ENCODE measurements at regions not wholly inside any gene's neighbourhood (a gene's known extent, or its start where the extent isn't known, plus 50 kb on each side); places are given as distances from the start of the nearest gene placed in this dataset.
"Not testable (repeated sequence)": the region's sequence is repeated elsewhere in the genome, so short reads cannot be mapped to it uniquely, and the experiment has no call there.

DNA sequence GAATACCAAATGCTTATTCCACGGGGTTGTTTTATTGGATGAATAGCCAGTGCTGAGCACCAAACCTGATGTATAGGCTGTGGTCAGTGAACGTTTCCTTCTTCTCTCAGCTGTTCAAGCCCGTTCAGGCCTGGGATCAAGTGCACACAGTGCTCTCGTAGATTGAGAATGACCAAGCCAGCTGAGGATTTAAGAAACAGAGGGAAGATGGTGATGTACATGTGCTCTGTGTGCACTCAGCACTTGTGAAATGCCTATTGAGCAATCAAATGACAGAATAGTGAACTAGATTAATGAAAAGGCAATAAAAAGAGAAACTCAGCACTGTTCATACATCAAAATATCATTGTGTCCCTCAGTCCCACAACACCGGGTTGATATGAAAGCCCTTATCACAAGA is 302.5 kb downstream of the BMPER start:
- DNase-seq, result no peak

DNA sequence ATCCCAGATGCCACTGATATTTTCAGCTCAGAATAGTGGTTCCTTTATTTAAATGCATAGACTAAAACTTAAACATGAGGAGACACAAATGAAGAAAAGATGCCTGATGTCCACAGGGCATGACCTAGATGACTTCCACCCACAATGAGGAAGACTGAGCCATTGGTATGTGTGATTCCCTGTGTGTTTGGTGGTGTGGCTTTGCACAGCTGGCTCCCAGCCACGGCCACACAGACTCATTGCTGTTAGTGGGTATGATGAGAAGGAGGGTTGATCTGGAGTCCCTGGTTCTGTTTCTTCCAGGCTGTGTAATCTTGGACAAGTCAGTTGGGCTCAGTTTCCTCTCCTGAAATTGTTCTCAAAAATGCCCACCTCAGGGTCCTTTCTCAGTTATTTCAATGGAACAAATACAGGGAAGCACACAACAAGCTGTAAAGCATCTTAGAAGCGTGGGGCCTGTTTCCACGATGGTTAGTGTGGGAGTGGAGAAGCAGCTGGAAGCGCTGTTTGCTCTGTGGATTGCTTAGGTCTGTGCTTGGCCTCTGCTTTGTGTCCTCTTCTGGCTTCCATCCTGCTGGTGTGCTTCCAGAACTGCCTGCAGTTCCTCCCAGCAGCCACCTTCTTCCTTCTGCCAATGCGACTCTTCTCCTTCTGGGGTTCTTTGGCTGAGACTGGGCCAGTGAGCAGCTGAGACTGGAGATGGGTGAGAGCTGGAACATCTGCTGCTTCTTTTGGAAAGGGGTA is 303.7 kb downstream of the BMPER start:
- no peak for DNase-seq

DNA sequence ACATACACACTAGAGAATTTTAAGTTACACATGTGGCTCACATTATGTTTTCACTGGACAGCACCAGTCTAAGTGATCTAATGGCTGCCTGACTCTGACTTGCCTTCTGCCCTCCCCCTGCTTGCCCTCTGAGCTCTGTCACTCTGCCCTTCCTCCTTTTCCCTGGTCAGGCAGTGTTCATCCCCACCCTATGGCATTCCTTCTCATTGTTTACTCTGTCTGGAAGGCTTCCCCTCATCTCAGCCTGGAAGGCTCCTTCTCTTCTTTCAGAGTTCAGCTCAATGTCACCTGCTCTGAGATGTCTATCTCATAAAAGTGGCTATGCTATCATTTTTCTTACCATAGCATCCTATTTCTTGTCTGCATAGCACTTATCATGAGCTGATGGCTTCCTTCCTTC is 305.7 kb downstream of the BMPER start:
- no peak for DNase-seq

DNA sequence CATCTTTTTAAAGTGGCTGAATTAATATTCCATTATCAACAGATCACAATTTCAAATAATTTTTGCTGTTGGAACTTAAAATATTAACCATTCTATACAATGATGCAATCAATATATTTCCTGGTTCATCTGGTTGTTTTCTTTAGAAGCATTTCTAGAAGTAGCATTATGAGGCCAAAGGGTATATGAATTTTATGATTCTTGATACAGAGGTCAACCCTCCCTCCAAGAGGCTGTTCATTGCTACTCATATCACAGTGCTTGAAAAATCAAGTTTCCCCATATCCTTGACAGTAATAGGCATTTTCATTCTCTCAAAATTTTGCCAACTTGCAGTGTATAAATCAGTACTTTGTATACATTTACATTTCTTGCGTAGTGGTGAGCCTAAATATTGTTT is 312.6 kb downstream of the BMPER start:
- no peak for DNase-seq

DNA sequence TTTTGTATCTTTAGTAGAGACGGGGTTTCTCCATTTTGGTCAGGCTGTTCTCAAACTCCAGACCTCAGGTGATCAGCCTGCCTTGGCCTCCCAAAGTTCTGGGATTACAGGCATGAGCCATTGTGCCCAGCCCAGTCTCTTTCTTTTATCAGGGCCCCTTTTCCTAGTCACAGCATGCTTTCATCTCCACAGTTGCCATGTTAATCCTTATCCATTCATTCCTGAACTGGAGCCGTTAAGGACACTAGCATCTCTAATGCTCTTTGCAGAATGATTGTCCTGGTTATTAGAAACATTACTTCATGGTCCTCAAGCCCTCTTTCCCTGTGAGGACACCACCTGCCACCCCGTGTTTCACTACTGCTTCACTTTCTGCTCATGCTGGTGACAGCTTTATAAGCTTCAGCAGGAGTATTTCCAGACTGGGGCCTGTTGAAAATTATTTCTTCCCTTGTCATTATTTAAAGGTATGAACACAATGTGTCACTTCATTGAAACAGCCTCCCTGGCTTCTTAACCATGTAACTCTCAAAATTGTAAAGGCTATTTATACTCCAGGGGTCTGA is 313.9 kb downstream of the BMPER start:
- no peak for DNase-seq

DNA sequence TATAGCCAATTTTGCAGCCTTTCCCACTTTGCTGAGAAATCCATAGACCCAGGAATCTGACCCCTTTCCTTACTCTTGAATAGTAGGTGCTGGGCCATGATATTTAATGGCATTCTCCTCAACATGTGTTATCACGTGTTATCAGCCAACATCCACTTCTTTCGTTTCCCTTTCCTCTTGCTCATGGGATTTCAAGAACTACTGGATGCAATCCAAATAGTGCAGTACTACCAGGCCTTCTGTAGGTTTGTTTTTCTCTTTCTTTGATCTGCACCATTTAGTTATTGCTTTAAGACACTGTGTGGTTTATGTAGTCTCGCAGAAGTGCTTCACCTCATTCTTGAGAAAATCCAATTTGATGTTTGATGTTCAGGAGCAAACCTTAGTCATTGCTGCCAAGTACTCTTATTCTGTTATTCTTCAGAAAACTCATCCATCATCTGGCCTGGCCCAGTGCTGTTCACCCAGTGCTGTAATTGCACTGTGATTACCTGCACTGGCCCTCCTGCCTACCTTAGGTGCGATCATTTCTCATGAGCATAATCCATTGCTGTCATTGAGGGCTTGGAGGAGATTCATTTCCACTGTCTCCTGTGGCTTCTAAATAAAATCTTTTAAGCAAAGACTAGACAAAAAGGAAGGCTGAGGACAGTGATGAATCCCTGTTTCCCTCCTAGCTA is 315.3 kb downstream of the BMPER start:
- no peak for DNase-seq

DNA sequence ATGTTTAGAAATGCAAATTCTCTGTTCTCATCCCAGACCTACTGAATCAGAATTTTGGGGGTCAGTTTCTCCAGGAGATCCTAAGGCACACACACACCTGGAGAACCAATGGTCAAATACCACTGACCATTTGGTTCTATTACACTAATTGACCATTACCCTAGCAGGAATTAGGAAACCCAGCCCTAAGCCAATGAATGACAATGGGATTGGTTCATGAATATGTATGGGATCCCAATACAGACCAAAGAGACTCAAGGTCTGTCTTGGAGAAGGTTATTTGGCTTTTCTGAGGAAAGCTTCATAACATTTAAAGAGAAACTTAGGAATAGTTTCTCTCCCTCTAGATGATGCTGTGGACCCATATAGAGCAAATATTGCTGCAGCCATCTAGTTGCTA is 317.0 kb downstream of the BMPER start:
- no peak for DNase-seq

DNA sequence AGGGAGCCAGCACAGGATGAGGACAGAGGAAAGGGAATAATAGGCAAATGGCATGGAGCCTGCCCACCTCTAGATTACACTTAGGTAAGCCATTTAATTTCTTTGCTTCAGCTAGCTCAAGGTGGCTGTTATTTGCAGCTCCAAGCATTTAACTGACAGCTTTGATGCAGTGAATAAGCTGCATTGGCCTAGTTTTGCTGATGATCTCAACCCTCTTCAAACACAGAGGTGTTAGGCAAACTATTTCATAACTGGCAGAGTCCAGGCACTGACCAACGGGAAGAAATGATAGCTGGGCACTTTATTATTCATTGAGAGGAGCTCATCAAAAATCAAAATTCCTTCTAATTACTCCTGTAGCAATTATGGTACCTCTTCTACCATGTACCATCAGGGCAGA is 317.4 kb downstream of the BMPER start:
- no peak for DNase-seq

DNA sequence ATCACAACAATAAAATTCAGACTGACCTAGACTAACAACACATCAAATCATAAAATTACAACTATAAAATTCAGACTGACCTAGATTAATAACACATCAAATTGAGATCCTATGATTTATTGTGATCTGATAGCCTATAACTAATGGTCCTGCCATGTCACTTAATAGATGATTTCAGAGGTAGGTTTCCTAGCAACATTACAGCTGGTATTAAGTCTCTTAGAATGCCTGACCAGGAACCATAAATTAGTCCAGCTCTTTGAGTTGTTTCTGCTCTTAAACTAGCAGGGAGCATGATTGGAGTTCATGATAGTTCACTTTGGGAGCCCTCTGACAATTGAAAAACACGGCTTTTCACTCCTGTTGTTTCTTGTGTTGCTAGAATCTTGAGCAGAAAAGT is 318.9 kb downstream of the BMPER start:
- DNase-seq, result no peak

DNA sequence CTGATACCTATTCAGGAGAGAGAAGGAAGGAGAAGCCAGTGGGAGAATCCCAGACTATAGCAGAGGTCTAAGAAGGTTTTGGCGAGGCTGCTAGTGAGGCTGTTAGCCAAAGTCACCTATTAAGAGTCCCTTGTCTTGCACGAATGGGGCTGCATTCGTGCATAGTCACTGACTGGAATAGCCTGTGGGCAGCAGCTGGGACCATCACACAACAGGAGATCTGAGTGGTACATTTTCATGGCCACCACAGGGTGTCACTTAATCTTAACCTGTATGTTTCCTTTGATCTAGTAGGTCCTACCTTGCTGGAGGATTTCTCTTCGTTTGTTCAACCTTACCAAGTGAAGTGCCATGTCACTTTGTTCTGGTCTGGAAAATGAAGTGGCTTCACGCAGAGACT is 319.9 kb downstream of the BMPER start:
- DNase-seq, result no peak

DNA sequence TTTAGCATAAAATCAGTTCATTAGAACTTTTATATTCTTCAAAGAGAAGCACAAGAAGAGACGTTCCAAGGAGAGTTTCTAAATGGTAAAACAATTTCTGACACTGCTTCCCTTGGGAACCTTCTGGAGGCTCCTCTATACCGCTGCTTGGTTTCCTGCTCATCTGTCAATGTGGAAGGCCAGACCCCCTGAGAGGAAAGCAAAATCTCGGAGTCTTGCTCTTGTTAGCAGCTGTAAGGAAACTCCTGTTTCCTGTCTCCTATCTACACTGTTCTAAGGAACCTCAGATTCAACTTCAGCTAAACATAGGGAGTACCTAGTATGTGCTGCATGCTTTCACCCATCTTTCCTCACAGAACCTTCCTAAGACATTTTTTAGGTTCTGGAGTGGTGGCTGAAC is 322.2 kb downstream of the BMPER start:
- DNase-seq, result no peak

DNA sequence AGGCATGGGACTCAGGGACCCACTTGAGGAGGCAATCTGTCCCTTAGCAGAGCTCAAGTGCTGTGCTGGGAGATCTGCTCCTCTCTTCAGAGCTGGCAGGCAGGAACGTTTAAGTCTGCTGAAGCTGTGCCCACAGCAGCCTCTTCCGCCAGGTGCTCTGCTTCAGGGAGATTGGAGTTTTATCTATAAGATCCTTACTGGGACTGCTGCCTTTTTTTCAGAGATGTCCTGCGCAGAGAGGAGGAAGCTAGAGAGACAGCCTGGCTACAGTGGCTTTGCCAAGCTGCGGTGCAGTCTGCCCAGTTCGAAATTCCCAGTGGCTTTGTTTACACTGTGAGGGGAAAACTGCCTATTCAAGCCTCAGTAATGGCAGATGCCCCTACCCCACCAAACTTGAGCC is 329.8 kb downstream of the BMPER start:
- not testable (repeated sequence) for DNase-seq

DNA sequence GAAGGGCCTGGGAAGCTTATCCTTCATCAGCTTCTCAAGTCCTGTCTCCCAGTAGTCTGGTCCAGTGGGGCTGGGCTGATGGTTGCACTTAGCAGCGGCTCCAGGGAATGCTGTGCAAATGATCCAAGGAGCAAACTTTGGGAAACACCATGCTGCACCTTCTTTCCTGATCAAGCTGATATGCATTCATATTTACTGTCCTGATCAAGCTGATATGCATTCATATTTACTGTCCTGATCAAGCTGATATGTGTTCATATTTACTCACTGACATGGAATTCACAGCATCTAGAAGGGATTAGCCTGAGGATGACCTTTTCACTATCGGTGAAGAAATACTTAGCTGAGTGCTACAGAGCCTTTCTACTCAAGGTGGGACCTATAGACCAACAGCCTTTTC is 330.7 kb downstream of the BMPER start:
- DNase-seq, result no peak

DNA sequence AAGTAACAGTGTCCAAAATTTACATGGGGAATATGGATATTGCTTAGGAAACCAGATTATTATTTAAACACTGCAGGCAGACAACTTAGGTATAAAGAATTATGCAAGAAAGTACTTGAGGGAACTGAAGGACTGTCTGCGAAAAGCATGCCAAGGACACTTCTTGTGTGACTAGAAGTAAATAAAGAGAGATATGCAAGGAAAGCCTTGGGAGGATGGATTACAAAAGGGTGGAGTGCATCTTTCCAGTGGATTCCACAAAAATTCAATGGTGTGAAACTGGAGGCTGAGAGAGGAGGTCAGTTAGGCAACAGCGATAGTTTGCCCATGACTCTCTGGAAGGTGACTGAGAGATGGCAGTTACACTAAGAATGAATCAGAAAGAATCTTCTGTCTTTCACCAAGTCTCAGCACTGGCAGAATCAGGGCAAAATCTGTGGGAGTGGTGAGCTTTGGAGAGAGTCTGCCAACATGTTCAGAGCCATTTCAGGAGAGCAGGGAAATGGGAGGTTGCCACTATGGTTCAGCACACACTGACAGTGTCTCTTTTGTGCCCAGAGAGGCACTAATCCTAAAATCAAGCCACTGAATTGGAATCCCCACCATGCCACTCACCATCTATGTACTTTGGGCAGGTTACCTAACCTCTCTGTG is 331.6 kb downstream of the BMPER start:
- DNase-seq, result no peak

DNA sequence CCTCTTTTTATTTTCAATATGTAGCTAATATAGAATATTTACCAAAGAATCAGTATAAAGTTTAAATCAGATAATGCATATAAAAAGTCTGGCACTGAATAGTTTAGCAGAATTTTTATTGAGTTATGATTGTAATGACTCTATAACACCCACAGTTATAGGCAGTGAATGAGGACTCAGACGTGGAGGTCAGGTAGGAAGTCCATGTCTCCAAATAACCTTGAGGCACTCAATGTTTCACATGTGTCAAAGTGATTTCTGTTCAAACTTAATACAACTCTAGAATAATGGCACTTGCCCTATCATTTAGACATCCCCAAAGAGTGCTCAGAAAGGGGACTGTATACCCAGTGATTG is 332.1 kb downstream of the BMPER start:
- no peak for DNase-seq

DNA sequence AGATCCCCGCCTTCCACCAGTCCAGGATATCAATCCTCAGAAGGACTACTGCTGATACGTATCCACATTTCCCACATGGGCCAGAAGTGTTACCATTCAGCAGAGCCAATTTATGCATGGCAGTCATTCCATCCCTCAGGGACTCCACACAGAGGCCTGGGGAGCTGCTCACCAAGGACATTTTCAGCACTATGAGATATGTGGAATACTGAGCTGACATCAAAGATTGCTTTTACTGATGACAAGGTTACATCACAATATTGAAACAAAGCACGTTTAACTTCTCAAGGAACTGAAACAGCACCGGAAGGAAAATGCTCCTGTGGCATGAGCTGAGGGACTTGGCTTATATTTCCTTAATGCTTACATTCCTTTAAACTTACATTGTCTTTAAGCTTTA is 335.1 kb downstream of the BMPER start:
- DNase-seq, result no peak

DNA sequence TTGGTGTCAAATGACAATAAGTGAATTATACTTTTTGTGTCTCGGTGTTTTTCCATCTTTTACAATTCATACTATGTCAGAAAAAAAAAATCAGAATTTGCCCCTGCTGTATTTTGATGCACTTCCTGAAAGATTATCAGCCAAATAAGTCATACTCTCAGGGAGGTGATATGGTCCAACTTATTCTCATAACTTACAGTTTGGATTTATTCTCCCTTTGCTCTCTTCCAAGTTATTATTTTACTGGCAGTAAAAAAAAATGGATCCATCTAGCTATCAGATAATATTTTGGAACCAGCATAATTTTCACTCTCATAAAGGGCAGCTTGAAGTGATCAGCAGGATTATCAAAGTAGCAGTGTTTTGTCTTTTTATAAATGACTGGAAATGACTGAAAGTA is 337.1 kb downstream of the BMPER start:
- DNase-seq, result no peak

DNA sequence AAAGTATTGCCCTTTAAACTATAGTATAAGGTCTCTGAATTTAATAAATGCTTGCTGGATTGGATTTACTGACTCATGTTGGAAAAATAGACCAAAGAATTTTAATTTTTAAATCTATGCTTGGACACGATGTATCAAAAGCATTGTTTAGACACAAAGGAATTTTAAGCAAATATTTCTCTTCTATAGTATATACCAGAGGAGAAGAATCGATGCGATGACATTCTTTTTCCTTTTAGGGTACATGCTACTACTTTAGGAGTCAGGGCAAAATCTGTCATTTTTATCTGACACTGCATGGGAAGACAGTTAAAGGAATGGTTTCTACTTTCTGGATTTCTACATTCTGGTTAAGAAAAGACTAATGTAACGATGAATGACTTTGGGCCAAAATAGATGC is 339.9 kb downstream of the BMPER start:
- DNase-seq, result no peak

DNA sequence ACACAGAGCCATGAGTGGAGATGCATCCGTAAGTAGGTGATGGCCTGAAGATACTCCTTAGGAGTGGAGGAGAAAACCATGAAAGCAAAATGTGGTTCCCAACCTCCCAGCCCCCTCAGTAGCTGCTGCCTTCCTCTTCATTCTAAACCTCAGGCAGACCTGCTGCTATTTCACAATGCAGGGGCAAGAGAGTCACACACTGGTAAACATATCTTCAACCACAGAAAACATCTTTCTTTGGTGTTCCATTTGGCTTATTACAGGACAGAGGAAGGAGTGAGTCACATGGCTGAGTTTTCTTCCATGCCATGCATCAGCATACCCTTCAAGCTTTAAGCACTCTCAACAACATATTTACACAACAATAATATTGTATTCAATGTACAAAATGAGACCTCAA is 342.1 kb downstream of the BMPER start:
- no peak for DNase-seq

DNA sequence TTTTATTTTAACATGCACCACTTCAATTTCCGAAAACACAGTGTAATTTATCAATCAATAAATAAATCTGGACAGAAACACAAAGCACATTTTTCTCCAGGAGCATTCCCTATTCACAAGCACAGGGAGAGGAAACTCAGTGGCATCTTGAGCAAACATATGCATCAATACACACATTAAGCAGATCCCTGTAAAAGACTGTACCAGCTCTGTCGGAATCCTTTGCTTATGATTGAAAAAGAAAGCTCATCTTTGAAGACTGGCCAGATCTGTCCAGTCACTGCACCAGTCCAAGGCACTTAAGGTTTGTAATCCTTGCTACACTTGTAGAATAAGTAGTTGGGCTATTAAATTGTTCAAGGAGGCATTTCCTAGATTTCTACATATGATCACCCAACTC is 343.9 kb downstream of the BMPER start:
- DNase-seq, result no peak

DNA sequence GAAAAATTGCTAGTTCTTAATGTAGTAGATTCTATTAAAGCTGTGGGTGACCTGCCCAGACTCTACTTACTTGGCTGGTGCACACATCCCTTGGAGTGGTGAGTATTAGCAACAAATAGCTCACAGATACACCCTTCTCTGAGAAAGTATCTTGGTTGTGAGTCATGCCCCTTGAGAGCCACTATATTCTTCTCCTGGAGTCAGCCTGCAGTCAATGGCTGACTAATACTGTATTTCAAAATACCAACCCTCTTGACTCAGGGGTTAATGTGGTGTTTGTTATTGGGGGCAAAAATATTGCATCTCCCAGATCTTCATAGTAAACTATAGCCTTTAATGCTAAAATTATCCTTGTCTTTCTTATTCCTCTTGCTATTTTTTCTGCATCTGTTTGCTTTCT is 354.9 kb downstream of the BMPER start:
- no peak for DNase-seq

DNA sequence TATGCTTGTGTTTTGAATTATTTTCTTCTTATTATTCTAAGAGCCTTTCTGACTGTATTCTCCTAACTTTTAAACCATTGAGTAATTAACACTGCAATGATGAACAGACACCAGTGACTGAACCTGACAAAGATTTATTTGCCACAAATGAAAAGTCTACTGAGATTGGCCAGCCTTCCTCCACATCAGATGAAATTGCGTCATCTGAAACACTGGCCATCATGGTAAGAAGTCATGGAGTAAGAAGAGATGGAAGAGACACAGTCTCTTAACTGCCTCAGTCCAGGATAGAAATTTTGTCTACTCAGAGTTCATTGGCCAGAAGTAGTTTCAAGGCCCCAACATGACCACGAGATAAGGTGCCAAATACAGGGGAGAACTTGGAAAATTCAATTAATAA is 357.8 kb downstream of the BMPER start:
- DNase-seq, result no peak

DNA sequence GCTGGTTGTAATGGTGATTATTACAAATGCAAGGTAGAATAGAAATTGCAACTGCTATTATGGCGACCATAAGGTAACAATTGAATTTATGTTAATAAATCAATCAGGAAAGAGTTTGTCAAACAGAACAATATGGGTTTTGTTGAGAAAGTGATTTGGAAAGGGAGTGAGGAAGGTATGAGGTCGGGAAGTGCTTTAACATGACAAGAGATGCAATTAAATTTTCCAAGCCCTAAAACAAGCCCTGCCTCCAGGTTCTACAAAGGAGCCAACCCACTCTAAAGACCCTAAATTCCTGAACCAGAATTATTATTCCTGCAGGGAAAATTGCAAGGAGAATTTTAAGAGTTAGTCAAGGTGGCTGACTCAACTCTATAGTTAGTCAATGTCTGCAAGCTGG is 363.7 kb downstream of the BMPER start:
- DNase-seq, result no peak

DNA sequence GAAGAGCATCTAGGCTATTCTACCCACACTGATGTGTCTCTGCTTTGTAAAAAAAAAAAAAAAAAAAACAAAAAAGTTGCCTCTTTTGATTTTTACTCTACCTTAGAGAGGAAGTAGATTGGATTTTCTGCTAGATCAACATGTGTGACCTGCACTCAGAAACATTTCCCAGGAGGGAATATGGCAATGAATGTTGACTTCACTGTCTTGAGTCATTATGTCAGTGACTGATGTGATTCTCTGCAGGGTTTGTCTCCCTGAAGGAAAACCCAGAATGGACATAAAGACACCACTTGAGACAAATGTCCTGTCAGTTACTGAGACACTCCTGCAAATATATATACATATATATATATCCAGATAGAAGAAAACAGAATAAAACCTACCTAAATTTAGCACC is 370.3 kb downstream of the BMPER start:
- no peak for DNase-seq
